HG03571 (cell line): ENCODE measurements at regions not wholly inside any gene's neighbourhood (a gene's known extent, or its start where the extent isn't known, plus 50 kb on each side); places are given as distances from the start of the nearest gene placed in this dataset.
"Not testable (repeated sequence)": the region's sequence is repeated elsewhere in the genome, so short reads cannot be mapped to it uniquely, and the experiment has no call there.

Experiments used
- ATAC-seq: cut with Tn5 transposase; IDR thresholded peaks from one replicate; pipeline ENCODE4 v1.9.1; 2021; ENCODE audit not compliant: unreplicated experiment

DNA sequence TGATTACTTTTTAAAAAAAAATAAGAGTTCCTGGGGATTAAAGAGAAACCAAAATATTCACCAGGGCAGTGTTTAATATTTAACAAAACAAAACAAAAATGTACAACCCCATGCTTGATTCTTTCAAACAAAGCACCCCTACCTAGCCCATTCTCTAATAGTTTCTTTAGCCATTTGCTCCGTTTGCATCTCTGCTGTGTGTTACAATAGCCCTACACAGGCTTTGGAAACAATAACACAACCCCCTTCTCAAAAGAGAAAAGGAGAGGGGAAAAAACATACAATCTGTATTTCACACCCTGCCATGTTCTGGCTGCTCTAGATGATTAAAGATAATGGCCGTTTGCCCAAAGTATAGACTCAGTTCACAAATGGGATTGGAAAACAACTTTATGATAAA is 302.9 kb downstream of the CPS1 start:
- ATAC-seq, result no peak

DNA sequence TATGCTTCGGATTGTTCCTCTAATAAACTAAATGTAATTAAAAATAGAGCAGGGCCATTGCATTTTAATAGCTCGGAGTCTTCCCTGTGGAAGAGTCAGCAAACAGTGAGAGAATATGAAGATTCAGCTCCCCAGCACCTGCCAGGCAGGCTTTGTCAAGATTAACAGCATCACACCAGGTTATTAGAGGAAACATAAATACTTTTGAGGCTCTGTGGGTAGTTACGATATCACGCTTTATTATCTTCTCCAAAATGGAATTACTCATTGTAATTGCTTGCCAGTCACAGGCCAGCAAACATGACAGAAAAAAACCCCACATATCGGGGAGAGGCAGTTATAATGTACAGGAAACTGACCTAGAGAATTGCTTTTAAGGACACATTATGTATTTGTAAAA is 303.9 kb downstream of the CPS1 start:
- no peak for ATAC-seq

DNA sequence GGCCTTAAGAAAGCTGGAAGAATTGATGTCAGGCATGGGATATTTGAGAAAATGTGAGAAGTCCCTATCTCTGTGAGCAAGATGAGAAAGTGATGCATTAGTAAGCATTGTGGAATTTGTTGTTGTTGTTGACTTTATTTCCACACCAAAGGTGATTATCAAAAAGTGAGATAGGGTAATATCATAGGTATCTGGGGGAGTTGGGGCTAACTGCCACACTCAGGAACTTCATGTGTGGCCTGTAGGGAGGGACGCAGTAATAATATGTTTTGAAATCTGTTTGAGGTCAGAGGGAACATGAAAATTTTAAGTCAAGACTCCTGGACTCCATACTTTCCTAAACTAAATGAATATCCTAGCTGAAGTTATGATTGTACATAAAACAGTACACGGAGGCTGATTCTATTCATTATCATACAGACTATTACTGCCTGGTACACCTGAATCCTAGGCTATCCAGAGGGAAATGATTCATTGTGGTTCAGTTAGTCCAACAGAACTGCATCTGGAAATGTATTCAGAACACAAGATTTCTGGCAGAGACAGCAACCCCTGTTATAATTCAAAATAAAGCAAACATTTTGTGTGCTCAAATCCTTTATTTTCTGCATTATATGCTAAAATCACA is 304.8 kb downstream of the CPS1 start:
- no peak for ATAC-seq

- no peak for ATAC-seq
Measured at GRCh38 chr2:210862283-210863065, 306.1 kb downstream of the CPS1 start.

GRCh38 chr2:210863283-210863682 is 306.9 kb downstream of the CPS1 start:
- no peak for ATAC-seq

DNA sequence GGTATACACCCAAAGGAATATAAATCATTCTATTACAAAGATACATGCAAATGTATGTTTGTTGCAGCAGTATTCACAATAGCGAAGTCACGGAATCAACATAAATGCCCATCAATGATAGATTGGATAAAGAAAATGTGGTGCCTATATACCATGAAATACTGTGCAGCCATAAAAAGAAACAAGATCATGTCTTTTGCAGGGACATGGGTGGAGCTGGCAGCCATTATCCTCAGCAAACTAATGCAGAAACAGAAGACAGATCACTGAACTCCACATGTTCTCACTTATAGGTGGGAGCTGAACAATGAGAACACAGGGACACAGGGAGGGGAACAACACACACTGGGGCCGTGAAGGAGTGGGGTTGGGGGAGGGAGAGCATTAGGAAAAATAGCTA is 315.2 kb downstream of the CPS1 start:
- not testable (repeated sequence) for ATAC-seq

- ATAC-seq, result no peak
Measured at GRCh38 chr2:210873631-210874030, 317.2 kb downstream of the CPS1 start.

GRCh38 chr2:210884227-210884626 is 327.8 kb downstream of the CPS1 start:
- no peak for ATAC-seq

DNA sequence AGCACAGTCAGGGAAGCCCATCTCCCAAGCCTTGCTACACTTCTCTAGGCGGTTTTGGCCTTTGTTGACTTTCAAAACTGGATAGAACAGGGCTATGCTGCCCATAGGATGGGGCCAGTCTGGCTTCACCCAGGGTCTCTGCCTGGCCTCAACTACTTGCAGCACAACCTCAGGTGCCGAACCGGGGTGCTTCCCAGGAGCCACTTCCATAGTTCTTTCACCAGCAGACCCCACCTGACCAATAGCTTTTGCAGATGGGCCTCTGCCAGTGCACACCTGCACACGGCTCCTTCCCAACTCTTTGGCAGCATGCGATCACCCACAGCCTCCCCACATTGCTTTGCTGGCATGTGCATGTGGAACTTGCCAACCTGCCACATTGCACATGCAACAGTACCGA is 331.6 kb downstream of the CPS1 start:
- ATAC-seq, result no peak

GRCh38 chr2:210895132-210895531 is 338.7 kb downstream of the CPS1 start:
- no peak for ATAC-seq

DNA sequence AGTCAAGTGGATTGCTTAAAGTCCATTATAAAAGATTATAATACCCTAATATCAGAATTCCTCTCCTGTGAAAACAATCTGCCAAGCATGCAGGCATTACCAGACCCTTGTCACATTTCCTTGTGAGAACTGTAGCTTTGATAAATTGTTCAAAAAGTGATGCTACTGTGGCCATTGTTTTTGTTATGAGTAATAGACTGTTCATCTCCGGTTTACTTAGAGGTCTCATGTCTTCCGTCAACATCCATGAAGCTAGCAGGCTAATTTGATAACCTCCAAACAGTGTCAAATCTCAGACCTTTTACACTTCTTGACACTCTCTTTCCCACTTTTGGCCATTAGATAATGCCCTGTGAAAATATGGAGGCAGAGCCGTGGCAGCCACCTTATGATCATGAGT is 342.7 kb downstream of the CPS1 start:
- ATAC-seq, result no peak

DNA sequence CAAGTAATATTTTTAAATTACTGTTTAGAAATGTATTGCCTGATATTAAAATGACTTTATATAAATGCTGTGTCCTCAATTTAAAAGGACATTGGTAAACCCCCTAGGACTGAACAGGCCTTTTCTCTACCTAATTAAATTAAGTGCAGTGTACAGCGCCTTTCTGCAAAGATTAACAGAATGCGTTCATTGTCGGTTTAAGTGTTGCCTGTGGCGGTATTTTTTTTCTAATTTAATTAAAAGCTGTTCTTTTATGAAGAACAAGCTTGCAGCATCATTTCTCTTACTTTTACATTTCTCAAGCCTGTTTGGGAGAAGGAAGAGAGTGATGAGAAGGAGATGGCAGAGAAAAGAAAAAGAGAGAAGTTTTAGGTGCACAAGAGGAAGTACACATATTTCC is 344.9 kb downstream of the CPS1 start:
- no peak for ATAC-seq

- no peak for ATAC-seq
Measured at GRCh38 chr2:210912779-210913178, 356.4 kb downstream of the CPS1 start.

DNA sequence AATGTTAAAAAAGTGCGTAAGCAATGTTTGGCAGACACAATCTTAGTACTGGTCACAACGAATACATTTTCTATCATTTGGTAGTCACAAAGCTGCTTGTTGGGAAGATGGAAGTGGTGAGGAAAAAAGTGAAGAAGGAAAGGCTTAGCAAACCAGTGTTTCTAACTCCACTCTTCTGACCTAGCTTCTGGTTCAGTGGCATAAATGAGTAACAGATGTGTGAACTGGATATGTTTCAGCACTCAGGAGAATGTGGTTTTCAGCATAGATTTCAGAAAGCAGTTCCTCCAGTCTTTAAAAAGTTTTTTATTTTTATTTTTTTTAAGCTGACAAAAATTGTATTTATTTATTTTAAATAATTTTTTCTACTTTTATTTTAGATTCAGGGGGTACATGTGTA is 357.1 kb downstream of the CPS1 start:
- no peak for ATAC-seq

DNA sequence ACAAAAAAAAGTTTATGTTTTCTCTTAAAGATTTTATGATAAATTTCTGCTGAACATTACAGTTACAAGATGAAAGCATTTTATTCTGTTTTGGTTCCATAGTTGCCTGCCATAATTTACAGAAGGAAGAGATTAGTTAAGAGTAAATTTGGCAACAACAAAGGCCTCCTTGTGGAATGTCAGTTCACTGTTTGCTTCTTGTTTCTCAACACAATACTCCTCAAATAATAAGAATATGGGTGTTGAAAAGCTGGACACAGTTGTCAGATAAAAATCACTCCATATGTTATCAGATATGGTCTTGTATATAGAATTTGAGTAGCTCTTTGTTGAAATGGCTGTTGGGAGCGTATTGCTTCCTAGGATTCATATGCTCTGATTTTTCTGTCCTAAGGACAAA is 359.5 kb downstream of the CPS1 start:
- ATAC-seq, result no peak

- no peak for ATAC-seq
Measured at GRCh38 chr2:210917465-210917864, 361.1 kb downstream of the CPS1 start.

- no peak for ATAC-seq
Measured at GRCh38 chr2:210919128-210919527, 362.7 kb downstream of the CPS1 start.

- no peak for ATAC-seq
Measured at GRCh38 chr2:210922419-210922818, 366.0 kb downstream of the CPS1 start.

GRCh38 chr2:210928714-210929113 is 372.3 kb downstream of the CPS1 start:
- ATAC-seq, result no peak

GRCh38 chr2:210938228-210938627 is 381.8 kb downstream of the CPS1 start:
- ATAC-seq, result no peak

- no peak for ATAC-seq
Measured at GRCh38 chr2:210946395-210946794, 390.0 kb downstream of the CPS1 start.

- not testable (repeated sequence) for ATAC-seq
Measured at GRCh38 chr2:210950434-210951060, 394.1 kb downstream of the CPS1 start.
